GM23338 (cell line): ENCODE measurements at regions not wholly inside any gene's neighbourhood (a gene's known extent, or its start where the extent isn't known, plus 50 kb on each side); places are given as distances from the start of the nearest gene placed in this dataset.

Experiments
- ATAC-seq: fragments of 200-7000 bp; cut with Tn5 transposase; 3 replicates; pipeline ENCODE4 v1.9.1; 2020
- DNase-seq: peaks from one replicate; pipeline ENCODE4 v3.0.0-alpha.2; 2015; ENCODE audit warnings: low spot score
- H2AFZ ChIP-seq: fragments of 200-600 bp; sonication (generic); 2 replicates; pipeline ENCODE4 v1.8.0; 2016; ENCODE audit warnings: antibody characterized with exemption, mild to moderate bottlenecking, moderate library complexity
- H3F3A ChIP-seq: fragments of 200-600 bp; sonication (generic); replicated peaks from 2 replicates; pipeline ENCODE4 v1.8.0; 2017; ENCODE audit warnings: antibody characterized with exemption, mixed run types, low read depth
- H3K27ac ChIP-seq: fragments of 200-600 bp; sonication (generic); 2 replicates; pipeline ENCODE4 v1.6.1; 2016; ENCODE audit warnings: low read depth
- H3K27me3 ChIP-seq: fragments of 200-600 bp; sonication (generic); 2 replicates; pipeline ENCODE4 v1.8.0; 2016; ENCODE audit warnings: mild to moderate bottlenecking, mixed run types, moderate library complexity; ENCODE audit not compliant: insufficient read depth
- H3K36me3 ChIP-seq: fragments of 200-600 bp; sonication (generic); 2 replicates; pipeline ENCODE4 v1.8.0; 2016; ENCODE audit warnings: mild to moderate bottlenecking; ENCODE audit not compliant: insufficient read depth
- H3K4me1 ChIP-seq: fragments of 200-600 bp; sonication (generic); 2 replicates; pipeline ENCODE4 v1.8.0; 2016; ENCODE audit warnings: mild to moderate bottlenecking, moderate library complexity; ENCODE audit not compliant: insufficient read depth
- H3K4me2 ChIP-seq: fragments of 200-600 bp; sonication (generic); 2 replicates; pipeline ENCODE4 v1.7.1; 2017; ENCODE audit warnings: mixed run types
- H3K4me3 ChIP-seq: fragments of 200-600 bp; sonication (generic); 2 replicates; pipeline ENCODE4 v1.6.1; 2016; ENCODE audit warnings: mixed run types
- H3K79me2 ChIP-seq: fragments of 200-600 bp; sonication (generic); replicated peaks from 2 replicates; pipeline ENCODE4 v1.8.0; 2017; ENCODE audit warnings: mild to moderate bottlenecking; ENCODE audit not compliant: insufficient read depth
- H3K9me2 ChIP-seq: fragments of 200-600 bp; sonication (generic); 2 replicates; pipeline ENCODE4 v1.8.0; 2017; ENCODE audit not compliant: insufficient read depth
- H4K20me1 ChIP-seq: fragments of 200-600 bp; sonication (generic); replicated peaks from 2 replicates; pipeline ENCODE4 v1.8.0; 2017; ENCODE audit warnings: mild to moderate bottlenecking; ENCODE audit not compliant: insufficient read depth
- H3K27ac Mint-ChIP-seq: 2 replicates; pipeline ENCODE4 v1.8.0; 2020; ENCODE audit warnings: inconsistent platforms, mild to moderate bottlenecking, moderate library complexity, mixed read lengths
- H3K27me3 Mint-ChIP-seq: 3 replicates; pipeline ENCODE4 v1.8.0; 2022; ENCODE audit warnings: low read depth, mild to moderate bottlenecking, moderate library complexity, mixed read lengths, inconsistent platforms; ENCODE audit not compliant: insufficient read depth, poor library complexity
- H3K36me3 Mint-ChIP-seq: 3 replicates; pipeline ENCODE4 v1.8.0; 2021; ENCODE audit warnings: low read depth, mild to moderate bottlenecking, inconsistent platforms, moderate library complexity, mixed read lengths
- H3K4me1 Mint-ChIP-seq: 3 replicates; pipeline ENCODE4 v1.8.0; 2020; ENCODE audit warnings: mild to moderate bottlenecking, inconsistent platforms, mixed read lengths
- H3K4me3 Mint-ChIP-seq: 3 replicates; pipeline ENCODE4 v1.8.0; 2021; ENCODE audit warnings: moderate library complexity, mild to moderate bottlenecking, inconsistent platforms, mixed read lengths
- H3K9me3 Mint-ChIP-seq: 3 replicates; pipeline ENCODE4 v1.8.0; 2020; ENCODE audit warnings: moderate library complexity, mild to moderate bottlenecking, inconsistent platforms, mixed read lengths
- EZH2phosphoT487 ChIP-seq: fragments of 200-600 bp; sonication (generic); IDR thresholded peaks from one replicate; pipeline ENCODE4 v1.8.1; 2018; ENCODE audit warnings: antibody characterized with exemption; ENCODE audit not compliant: unreplicated experiment
- JUNB ChIP-seq: IDR thresholded peaks from one replicate; pipeline ENCODE4 v1.6.1; 2016; ENCODE audit warnings: antibody characterized with exemption; ENCODE audit not compliant: unreplicated experiment
- ZNF462 ChIP-seq: fragments of 250-450 bp; sonication (Bioruptor Pico); IDR thresholded peaks from 2 replicates; pipeline ENCODE4 v1.5.0; 2020; ENCODE audit warnings: mild to moderate bottlenecking, moderate library complexity
- TF ChIP-seq, protein P1 (sequence below), 2 experiments: fragments of 200-600 bp in 1 of 2; sonication (generic) in 1 of 2; conservative IDR thresholded peaks; 2 replicates each; pipeline versions ENCODE4 v1.5.1 to v1.6.1; 2016 to 2017; ENCODE audit warnings: antibody characterized with exemption in 2 of 2, low read depth in 2 of 2, mild to moderate bottlenecking in 2 of 2, moderate library complexity in 1 of 2

DNA sequence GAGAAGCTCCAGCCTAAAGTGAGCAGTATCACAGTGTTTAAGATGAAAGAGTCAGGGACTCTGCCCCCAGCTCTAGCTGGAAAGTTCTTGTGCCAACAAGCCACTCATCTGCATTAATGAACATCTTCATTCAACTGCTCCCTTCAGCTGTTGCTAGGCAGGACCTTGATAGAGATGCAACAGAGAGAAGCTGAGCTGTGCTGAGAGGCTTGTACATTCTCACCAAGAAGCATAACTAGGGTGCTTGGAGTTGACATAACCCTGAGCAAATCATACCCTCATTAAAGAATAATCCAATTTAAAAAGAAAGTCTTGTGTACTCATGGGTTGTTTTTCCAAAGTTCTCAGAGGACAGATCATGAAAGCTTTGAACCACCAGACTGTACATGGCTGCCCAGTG is 63.2 kb downstream of the ATXN3L start (continued):
- no peak for TF ChIP-seq ZNF462 (CRISPR knock-in tag)
- TF ChIP-seq JUNB = no peak
- TF ChIP-seq, protein P1, sequence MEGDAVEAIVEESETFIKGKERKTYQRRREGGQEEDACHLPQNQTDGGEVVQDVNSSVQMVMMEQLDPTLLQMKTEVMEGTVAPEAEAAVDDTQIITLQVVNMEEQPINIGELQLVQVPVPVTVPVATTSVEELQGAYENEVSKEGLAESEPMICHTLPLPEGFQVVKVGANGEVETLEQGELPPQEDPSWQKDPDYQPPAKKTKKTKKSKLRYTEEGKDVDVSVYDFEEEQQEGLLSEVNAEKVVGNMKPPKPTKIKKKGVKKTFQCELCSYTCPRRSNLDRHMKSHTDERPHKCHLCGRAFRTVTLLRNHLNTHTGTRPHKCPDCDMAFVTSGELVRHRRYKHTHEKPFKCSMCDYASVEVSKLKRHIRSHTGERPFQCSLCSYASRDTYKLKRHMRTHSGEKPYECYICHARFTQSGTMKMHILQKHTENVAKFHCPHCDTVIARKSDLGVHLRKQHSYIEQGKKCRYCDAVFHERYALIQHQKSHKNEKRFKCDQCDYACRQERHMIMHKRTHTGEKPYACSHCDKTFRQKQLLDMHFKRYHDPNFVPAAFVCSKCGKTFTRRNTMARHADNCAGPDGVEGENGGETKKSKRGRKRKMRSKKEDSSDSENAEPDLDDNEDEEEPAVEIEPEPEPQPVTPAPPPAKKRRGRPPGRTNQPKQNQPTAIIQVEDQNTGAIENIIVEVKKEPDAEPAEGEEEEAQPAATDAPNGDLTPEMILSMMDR (conservative IDR thresholded peaks at IDR 0.05; ENCODE audit: low read depth in 2 of 2) = no peak

DNA sequence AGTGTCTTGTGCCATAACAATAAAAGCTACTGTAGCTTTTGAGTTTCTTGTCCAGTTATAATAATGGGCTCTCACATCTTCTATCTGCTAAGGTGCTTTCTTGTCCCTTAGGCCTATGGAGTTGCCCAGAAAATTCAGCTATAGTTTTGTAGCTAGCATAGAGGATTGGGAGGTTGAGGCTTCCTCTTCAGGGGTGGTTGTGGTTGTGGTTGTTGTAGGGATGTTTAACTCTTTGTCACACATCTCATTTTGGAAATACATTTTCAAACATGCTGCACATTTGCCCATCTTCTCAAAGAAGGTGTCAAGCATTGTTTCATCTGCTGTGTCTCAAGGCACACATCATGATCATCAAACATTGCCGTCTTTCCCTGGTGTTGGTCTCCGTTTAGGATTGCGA is 65.0 kb downstream of the ATXN3L start:
- Histone ChIP-seq H4K20me1 (no peaks in the 10 kb centered on the region), H3K27me3 (no peaks in the 10 kb centered on the region), H3K4me2 (no peak overlapping the region), H3K36me3 (no peaks in the 10 kb centered on the region), H3K4me1 (no peaks in the 10 kb centered on the region), H3F3A (no peaks in the 10 kb centered on the region), H3K4me3 (no peak overlapping the region), H2AFZ (no peak overlapping the region), H3K79me2 (no peaks in the 10 kb centered on the region), H3K9me2 (no peaks in the 10 kb centered on the region), H3K27ac (no peak overlapping the region)
- no peak overlapping the region for H3K4me3 Mint-ChIP-seq
- H3K4me1 Mint-ChIP-seq = no peaks in the 10 kb centered on the region
- ATAC-seq (no peak), DNase-seq (no peak)
- TF ChIP-seq EZH2phosphoT487 = no peak
- TF ChIP-seq, protein P1 (conservative IDR thresholded peaks at IDR 0.05; ENCODE audit: low read depth in 2 of 2) = no peak
- no peaks in the 10 kb centered on the region for H3K36me3 Mint-ChIP-seq
- H3K27ac Mint-ChIP-seq = no peak overlapping the region
- peaks cover 2% of the 10 kb centered on the region for H3K27me3 Mint-ChIP-seq
- H3K9me3 Mint-ChIP-seq = 0 out of 3 replicates have a peak, but pooled peaks cover 3% of the 10 kb centered on the region
